ENCODE measurements at regions not wholly inside any gene's neighbourhood (a gene's known extent, or its start where the extent isn't known, plus 50 kb on each side); places are given as distances from the start of the nearest gene placed in this dataset.

DNA sequence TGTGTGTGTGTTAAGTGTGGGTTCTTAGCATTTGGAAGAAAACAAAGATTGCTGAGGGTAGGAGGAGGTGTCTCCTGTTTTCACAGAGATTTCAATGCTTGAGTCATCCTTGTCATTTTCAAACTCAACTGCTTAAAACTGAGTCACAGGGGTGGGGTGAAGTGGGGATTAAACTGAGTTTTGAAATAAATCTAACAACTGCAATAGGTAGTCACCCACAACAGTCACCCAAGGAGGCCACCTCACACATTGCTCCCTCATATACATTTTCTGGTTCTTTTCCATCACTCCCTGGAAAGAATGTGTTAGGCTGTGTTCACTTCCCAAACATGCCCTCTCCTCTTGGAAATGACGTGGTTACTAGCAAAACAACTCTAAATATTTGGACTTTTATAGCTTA lies 187.7 kb upstream of the CMC1 start:
- H3K4me2 ChIP-seq (ENCODE audit: low read length), result peak overlapping the region; percentile 40
- RAD21 ChIA-PET (ENCODE audit: low non-redundant PET in 1 of 2, low total read pairs in 2 of 2, uncharacterized antibody in 2 of 2, unreplicated experiment in 2 of 2), result no interaction called here
- H2AFZ ChIP-seq (ENCODE audit: low read depth, low read length, poor library complexity, severe bottlenecking), result no peak overlapping the region
- H3K36me3 ChIP-seq (ENCODE audit: control insufficient read depth in 1 of 2, insufficient read depth in 2 of 2, low read length in 2 of 2), result no peaks in the 10 kb centered on the region
- peak; percentile 66 for ATAC-seq
- DNase-seq (ENCODE audit: low read depth, low spot score), result peak; percentile 75
- peaks cover 9 to 59% of the 10 kb centered on the region in 2 experiments for H3K4me1 ChIP-seq (ENCODE audit: control insufficient read depth in 1 of 2, insufficient read depth in 2 of 2, low read length in 2 of 2)
- no peaks in the 10 kb centered on the region for H3K27me3 ChIP-seq (ENCODE audit: insufficient read depth, low read length)
- CTCF ChIA-PET, result no interaction called here
- H3K79me2 ChIP-seq (ENCODE audit: insufficient read depth, low read length), result peaks cover 5% of the 10 kb centered on the region; the same call in 1 of the 2 replicates
- intact Hi-C loops (cut with micrococcal nuclease), result loop anchor here (10.0 kb wide), 1 partner anchor 291 kb away; the partner anchor contains the start of genes AZI2 and ZCWPW2
- H3K27ac ChIP-seq (ENCODE audit: low read depth, low read length), result peak overlapping the region; percentile 11; the same call in 1 of the 2 replicates
- no peaks in the 10 kb centered on the region for H3K9me2 ChIP-seq (ENCODE audit: insufficient read depth)
- BruUV-seq (replicated peaks), result no TSS peak
- H4K20me1 ChIP-seq (ENCODE audit: insufficient read depth), result no peaks in the 10 kb centered on the region
- H3K9ac ChIP-seq (ENCODE audit: low read length), result peak overlapping the region; percentile 1; the same call in 1 of the 2 replicates
- POLR2A ChIA-PET, result interaction anchor here (0.7 to 1.0 kb wide), 2 partner anchors 14 to 43 kb away, joined by 3 to 4 read pairs; no protein-coding TSS in a partner anchor
- no peaks in the 10 kb centered on the region for H3K9me3 ChIP-seq (ENCODE audit: control insufficient read depth in 1 of 2, insufficient read depth in 1 of 2, low read depth in 1 of 2, low read length in 2 of 2)
- H3K4me3 ChIP-seq (replicated peaks in 1 of 2; ENCODE audit: low read depth in 1 of 2, low read length in 2 of 2), result 0 out of 4 replicates have a peak overlapping the region, but pooled peaks of 1 of the 2 experiments have one; percentile 2
- peak; percentile 35; the same call in 1 of the 2 replicates for TF ChIP-seq POLR2AphosphoS5 (IDR thresholded peaks at IDR 0.05; ENCODE audit: low read depth, low read length)
- TF ChIP-seq ZNF274 (IDR thresholded peaks at IDR 0.05; ENCODE audit: low read depth, low read length), result no peak
- TF ChIP-seq EGR1 (IDR thresholded peaks at IDR 0.05; ENCODE audit: low read depth), result 0 out of 2 replicates have a peak, but pooled peaks have one; percentile 34
- TF ChIP-seq, protein P1, sequence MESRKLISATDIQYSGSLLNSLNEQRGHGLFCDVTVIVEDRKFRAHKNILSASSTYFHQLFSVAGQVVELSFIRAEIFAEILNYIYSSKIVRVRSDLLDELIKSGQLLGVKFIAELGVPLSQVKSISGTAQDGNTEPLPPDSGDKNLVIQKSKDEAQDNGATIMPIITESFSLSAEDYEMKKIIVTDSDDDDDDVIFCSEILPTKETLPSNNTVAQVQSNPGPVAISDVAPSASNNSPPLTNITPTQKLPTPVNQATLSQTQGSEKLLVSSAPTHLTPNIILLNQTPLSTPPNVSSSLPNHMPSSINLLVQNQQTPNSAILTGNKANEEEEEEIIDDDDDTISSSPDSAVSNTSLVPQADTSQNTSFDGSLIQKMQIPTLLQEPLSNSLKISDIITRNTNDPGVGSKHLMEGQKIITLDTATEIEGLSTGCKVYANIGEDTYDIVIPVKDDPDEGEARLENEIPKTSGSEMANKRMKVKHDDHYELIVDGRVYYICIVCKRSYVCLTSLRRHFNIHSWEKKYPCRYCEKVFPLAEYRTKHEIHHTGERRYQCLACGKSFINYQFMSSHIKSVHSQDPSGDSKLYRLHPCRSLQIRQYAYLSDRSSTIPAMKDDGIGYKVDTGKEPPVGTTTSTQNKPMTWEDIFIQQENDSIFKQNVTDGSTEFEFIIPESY (IDR thresholded peaks at IDR 0.05; ENCODE audit: extremely low read depth, insufficient replicate concordance, low read length), result no peak
- peak; percentile 86 for TF ChIP-seq CEBPB (IDR thresholded peaks at IDR 0.05; ENCODE audit: low read depth)
- TF ChIP-seq ZFX (IDR thresholded peaks at IDR 0.05), result no peak
- TF ChIP-seq, protein P2, sequence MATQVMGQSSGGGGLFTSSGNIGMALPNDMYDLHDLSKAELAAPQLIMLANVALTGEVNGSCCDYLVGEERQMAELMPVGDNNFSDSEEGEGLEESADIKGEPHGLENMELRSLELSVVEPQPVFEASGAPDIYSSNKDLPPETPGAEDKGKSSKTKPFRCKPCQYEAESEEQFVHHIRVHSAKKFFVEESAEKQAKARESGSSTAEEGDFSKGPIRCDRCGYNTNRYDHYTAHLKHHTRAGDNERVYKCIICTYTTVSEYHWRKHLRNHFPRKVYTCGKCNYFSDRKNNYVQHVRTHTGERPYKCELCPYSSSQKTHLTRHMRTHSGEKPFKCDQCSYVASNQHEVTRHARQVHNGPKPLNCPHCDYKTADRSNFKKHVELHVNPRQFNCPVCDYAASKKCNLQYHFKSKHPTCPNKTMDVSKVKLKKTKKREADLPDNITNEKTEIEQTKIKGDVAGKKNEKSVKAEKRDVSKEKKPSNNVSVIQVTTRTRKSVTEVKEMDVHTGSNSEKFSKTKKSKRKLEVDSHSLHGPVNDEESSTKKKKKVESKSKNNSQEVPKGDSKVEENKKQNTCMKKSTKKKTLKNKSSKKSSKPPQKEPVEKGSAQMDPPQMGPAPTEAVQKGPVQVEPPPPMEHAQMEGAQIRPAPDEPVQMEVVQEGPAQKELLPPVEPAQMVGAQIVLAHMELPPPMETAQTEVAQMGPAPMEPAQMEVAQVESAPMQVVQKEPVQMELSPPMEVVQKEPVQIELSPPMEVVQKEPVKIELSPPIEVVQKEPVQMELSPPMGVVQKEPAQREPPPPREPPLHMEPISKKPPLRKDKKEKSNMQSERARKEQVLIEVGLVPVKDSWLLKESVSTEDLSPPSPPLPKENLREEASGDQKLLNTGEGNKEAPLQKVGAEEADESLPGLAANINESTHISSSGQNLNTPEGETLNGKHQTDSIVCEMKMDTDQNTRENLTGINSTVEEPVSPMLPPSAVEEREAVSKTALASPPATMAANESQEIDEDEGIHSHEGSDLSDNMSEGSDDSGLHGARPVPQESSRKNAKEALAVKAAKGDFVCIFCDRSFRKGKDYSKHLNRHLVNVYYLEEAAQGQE (IDR thresholded peaks at IDR 0.05; ENCODE audit: low read depth), result no peak
- peak; percentile 82 for TF ChIP-seq SP1 (IDR thresholded peaks at IDR 0.05; ENCODE audit: low read depth)
- TF ChIP-seq, protein P3, sequence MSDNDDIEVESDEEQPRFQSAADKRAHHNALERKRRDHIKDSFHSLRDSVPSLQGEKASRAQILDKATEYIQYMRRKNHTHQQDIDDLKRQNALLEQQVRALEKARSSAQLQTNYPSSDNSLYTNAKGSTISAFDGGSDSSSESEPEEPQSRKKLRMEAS (IDR thresholded peaks at IDR 0.05), result 0 out of 2 replicates have a peak, but pooled peaks have one; percentile 23
- TF ChIP-seq, protein P4, sequence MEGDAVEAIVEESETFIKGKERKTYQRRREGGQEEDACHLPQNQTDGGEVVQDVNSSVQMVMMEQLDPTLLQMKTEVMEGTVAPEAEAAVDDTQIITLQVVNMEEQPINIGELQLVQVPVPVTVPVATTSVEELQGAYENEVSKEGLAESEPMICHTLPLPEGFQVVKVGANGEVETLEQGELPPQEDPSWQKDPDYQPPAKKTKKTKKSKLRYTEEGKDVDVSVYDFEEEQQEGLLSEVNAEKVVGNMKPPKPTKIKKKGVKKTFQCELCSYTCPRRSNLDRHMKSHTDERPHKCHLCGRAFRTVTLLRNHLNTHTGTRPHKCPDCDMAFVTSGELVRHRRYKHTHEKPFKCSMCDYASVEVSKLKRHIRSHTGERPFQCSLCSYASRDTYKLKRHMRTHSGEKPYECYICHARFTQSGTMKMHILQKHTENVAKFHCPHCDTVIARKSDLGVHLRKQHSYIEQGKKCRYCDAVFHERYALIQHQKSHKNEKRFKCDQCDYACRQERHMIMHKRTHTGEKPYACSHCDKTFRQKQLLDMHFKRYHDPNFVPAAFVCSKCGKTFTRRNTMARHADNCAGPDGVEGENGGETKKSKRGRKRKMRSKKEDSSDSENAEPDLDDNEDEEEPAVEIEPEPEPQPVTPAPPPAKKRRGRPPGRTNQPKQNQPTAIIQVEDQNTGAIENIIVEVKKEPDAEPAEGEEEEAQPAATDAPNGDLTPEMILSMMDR (IDR thresholded peaks at IDR 0.05 in 2 of 3, conservative IDR thresholded peaks at IDR 0.05 in 1 of 3; ENCODE audit: borderline replicate concordance in 1 of 3, insufficient read depth in 1 of 3, low read depth in 2 of 3, low read length in 2 of 3), result no peak
- TF ChIP-seq CBX3 (IDR thresholded peaks at IDR 0.05; ENCODE audit: low read depth), result peak; percentile 80
- TF ChIP-seq TCF7L2 (IDR thresholded peaks at IDR 0.05; ENCODE audit: borderline replicate concordance, extremely low read depth, insufficient read depth, insufficient read length), result no peak
- no peak for TF ChIP-seq ELF1 (IDR thresholded peaks at IDR 0.05; ENCODE audit: borderline replicate concordance, low read depth)
- peak; percentile 47; the same call in 1 of the 2 replicates for TF ChIP-seq SRF (IDR thresholded peaks at IDR 0.05; ENCODE audit: low read depth)
- TF ChIP-seq FOSL1 (IDR thresholded peaks at IDR 0.05; ENCODE audit: low read depth), result peak; percentile 92
- TF ChIP-seq, protein P5, sequence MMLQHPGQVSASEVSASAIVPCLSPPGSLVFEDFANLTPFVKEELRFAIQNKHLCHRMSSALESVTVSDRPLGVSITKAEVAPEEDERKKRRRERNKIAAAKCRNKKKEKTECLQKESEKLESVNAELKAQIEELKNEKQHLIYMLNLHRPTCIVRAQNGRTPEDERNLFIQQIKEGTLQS (IDR thresholded peaks at IDR 0.05), result peak; percentile 35; the same call in 1 of the 2 replicates
- peak; percentile 90 for TF ChIP-seq JUND (IDR thresholded peaks at IDR 0.05)
- no peak for TF ChIP-seq EZH2 (IDR thresholded peaks at IDR 0.05)
- TF ChIP-seq SIN3A (IDR thresholded peaks at IDR 0.05; ENCODE audit: low read depth), result no peak
- TF ChIP-seq YY1 (IDR thresholded peaks at IDR 0.05; ENCODE audit: extremely low read depth, insufficient replicate concordance, low read depth, low read length), result no peak
